KMS-11 (cell line): ENCODE measurements at regions not wholly inside any gene's neighbourhood (a gene's known extent, or its start where the extent isn't known, plus 50 kb on each side); places are given as distances from the start of the nearest gene placed in this dataset.

Experiments
- H2AFZ ChIP-seq: fragments of 200-600 bp; sonication (generic); 2 replicates; pipeline ENCODE4 v1.6.1; 2016; ENCODE audit warnings: antibody characterized with exemption, mixed run types, low read depth
- H3K27ac ChIP-seq: fragments of 200-600 bp; sonication (generic); 2 replicates; pipeline ENCODE4 v1.6.1; 2016; ENCODE audit warnings: mild to moderate bottlenecking, mixed run types
- H3K27me3 ChIP-seq: fragments of 200-600 bp; sonication (generic); 2 replicates; pipeline ENCODE4 v1.6.1; 2017; ENCODE audit warnings: mild to moderate bottlenecking, low read depth, mixed run types, moderate library complexity; ENCODE audit not compliant: insufficient read depth
- H3K36me3 ChIP-seq: fragments of 200-600 bp; sonication (generic); 2 replicates; pipeline ENCODE4 v1.6.1; 2017; ENCODE audit warnings: mild to moderate bottlenecking, mixed run types; ENCODE audit not compliant: insufficient read depth
- H3K4me1 ChIP-seq: fragments of 200-600 bp; sonication (generic); 2 replicates; pipeline ENCODE4 v1.6.1; 2016; ENCODE audit warnings: mild to moderate bottlenecking, low read depth, mixed run types; ENCODE audit not compliant: poor library complexity, severe bottlenecking
- H3K4me2 ChIP-seq: fragments of 200-600 bp; sonication (generic); 2 replicates; pipeline ENCODE4 v1.7.0; 2016; ENCODE audit warnings: mild to moderate bottlenecking, mixed run types
- H3K4me3 ChIP-seq: fragments of 200-600 bp; sonication (generic); IDR thresholded peaks from 2 replicates; pipeline ENCODE4 v1.6.1; 2017; ENCODE audit warnings: low read depth, low read length, mixed read lengths; ENCODE audit not compliant: insufficient read depth
- H3K79me2 ChIP-seq: fragments of 200-600 bp; sonication (generic); 2 replicates; pipeline ENCODE4 v1.6.1; 2016; ENCODE audit warnings: low read depth, mixed run types; ENCODE audit not compliant: insufficient read depth
- H3K9ac ChIP-seq: fragments of 200-600 bp; sonication (generic); 2 replicates; pipeline ENCODE4 v1.6.1; 2016; ENCODE audit warnings: mild to moderate bottlenecking, mixed run types
- H4K20me1 ChIP-seq: fragments of 200-600 bp; sonication (generic); 2 replicates; pipeline ENCODE4 v1.6.1; 2016; ENCODE audit warnings: mild to moderate bottlenecking, mixed run types; ENCODE audit not compliant: insufficient read depth
- CTCF ChIP-seq: fragments of 200-600 bp; sonication (generic); conservative IDR thresholded peaks from 2 replicates; pipeline ENCODE4 v1.6.1; 2017; ENCODE audit warnings: low read depth, mild to moderate bottlenecking, antibody characterized with exemption, low read length, moderate library complexity, mixed read lengths

DNA sequence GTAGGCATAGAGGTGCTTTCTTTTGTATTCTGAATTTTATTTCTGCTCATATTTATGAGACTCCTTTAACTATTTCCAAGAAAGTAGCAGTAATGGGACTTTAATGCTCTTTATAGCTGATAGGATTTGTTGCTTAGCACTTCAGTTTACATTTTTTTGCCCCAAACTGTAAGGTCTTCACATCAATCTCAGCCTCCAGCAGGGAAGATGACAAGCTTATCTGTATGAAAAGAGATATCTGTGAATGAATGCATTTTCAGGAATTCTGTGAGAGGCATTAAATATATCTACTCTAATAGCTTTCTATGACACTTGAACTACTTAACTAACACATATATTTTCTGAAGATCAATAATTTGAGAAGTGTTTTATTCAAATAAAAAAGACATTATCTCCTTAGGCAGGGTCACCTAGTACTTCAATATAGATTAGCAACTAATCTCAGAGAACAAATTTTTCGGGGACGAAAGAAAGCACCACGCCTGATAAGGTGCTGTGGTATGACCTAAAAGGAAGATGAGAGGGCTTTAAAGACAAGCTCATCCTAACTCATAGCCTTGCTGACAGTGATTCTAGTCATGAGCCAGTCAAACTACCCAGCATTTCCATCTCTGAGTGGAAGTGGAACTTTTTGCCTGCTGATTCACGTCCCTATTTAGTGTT lies 766.1 kb upstream of the CNTNAP5 start:
- Histone ChIP-seq H3K36me3 (no peaks in the 10 kb centered on the region), H3K4me3 (no peak overlapping the region)
- TF ChIP-seq CTCF: no peak

GRCh38 chr2:123262856-123263255 lies 762.2 kb upstream of the CNTNAP5 start:
- no peak overlapping the region for H3K4me3 ChIP-seq
- no peaks in the 10 kb centered on the region for H3K79me2 ChIP-seq
- H3K27ac ChIP-seq: no peak overlapping the region
- H2AFZ ChIP-seq: no peak overlapping the region
- H3K36me3 ChIP-seq: no peaks in the 10 kb centered on the region
- no peak for TF ChIP-seq CTCF
- H4K20me1 ChIP-seq: no peaks in the 10 kb centered on the region
- H3K9ac ChIP-seq: no peak overlapping the region
- H3K27me3 ChIP-seq: no peaks in the 10 kb centered on the region
- H3K4me1 ChIP-seq: no peaks in the 10 kb centered on the region
- no peak overlapping the region for H3K4me2 ChIP-seq

More for the DNA sequence above, 766.1 kb upstream of the CNTNAP5 start:
- Histone ChIP-seq H3K4me2 (no peak overlapping the region), H3K27ac (no peak overlapping the region), H3K27me3 (no peaks in the 10 kb centered on the region), H4K20me1 (no peaks in the 10 kb centered on the region), H3K4me1 (no peaks in the 10 kb centered on the region), H3K79me2 (no peaks in the 10 kb centered on the region), H2AFZ (no peak overlapping the region), H3K9ac (no peak overlapping the region)

DNA sequence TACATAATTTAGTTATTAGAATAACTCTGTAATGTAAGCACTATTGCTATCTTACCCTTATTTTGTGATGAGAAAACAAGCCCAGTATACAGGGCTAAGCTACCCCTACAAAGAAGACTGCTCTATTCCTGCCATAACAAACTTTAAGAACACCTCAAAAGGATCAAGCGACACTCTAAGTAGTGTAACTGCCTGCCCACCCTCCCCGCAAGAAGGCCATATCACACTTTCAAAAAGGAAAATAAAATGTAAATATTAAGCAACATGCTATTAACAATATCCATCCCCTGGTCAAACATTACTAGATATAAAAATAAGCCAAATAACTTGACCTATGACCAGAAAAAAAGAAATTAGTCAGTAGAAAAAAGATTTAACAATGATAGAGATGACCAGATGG lies 741.7 kb upstream of the CNTNAP5 start:
- H3K36me3 ChIP-seq: no peaks in the 10 kb centered on the region
- no peak overlapping the region for H3K9ac ChIP-seq
- H3K79me2 ChIP-seq: no peaks in the 10 kb centered on the region
- no peak overlapping the region for H3K4me3 ChIP-seq
- H3K4me1 ChIP-seq: no peaks in the 10 kb centered on the region
- H2AFZ ChIP-seq: no peak overlapping the region
- TF ChIP-seq CTCF: no peak
- H3K27me3 ChIP-seq: no peaks in the 10 kb centered on the region
- no peaks in the 10 kb centered on the region for H4K20me1 ChIP-seq
- no peak overlapping the region for H3K4me2 ChIP-seq
- H3K27ac ChIP-seq: no peak overlapping the region

GRCh38 chr2:123303731-123304130 lies 721.4 kb upstream of the CNTNAP5 start:
- Histone ChIP-seq H3K4me2 (no peak overlapping the region), H3K27me3 (no peaks in the 10 kb centered on the region), H3K36me3 (no peaks in the 10 kb centered on the region), H3K4me3 (no peak overlapping the region), H3K9ac (no peak overlapping the region), H4K20me1 (no peaks in the 10 kb centered on the region), H3K79me2 (no peaks in the 10 kb centered on the region), H3K27ac (no peak overlapping the region), H2AFZ (no peak overlapping the region), H3K4me1 (no peaks in the 10 kb centered on the region)
- TF ChIP-seq CTCF: no peak
